22Rv1 (cell line): ENCODE measurements at regions not wholly inside any gene's neighbourhood (a gene's known extent, or its start where the extent isn't known, plus 50 kb on each side); places are given as distances from the start of the nearest gene placed in this dataset.

Source experiments
- CTCF ChIP-seq: fragments of 450-650 bp; IDR thresholded peaks from 2 replicates; pipeline ENCODE4 v1.5.1; 2017; ENCODE audit warnings: mild to moderate bottlenecking
- ZFX ChIP-seq: fragments of 450-650 bp; IDR thresholded peaks from 2 replicates; pipeline ENCODE4 v1.6.1; 2017; ENCODE audit warnings: antibody characterized with exemption, borderline replicate concordance

DNA sequence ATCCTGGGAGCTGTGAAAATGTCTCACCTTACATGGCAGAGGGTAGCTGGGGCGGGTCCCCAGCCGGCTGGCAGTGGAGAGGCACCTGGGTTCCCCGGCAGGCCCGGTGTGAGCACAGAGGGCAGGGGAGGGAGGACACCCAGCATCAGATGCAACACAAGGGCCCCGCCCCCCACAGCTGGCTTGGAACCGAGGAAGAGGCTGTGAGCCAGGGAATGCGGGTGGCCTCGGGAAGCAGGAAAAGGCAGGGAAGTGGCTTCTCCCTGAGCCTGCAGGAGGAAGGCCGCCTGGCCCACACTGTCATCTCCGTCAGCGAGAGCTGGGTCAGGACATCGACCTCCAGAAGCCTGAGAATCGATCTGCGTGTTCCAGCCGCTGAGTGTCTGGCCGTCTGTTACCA lies 87.3 kb downstream of the SIK1 start:
- TF ChIP-seq CTCF = no peak
- TF ChIP-seq ZFX = no peak
